IPS-20b (cell line): ENCODE measurements at regions not wholly inside any gene's neighbourhood (a gene's known extent, or its start where the extent isn't known, plus 50 kb on each side); places are given as distances from the start of the nearest gene placed in this dataset.

Experiments
- H3K27ac ChIP-seq: one replicate; pipeline ENCODE4 v1.5.1; 2013; ENCODE audit warnings: low read length
- H3K27me3 ChIP-seq: 2 replicates; pipeline ENCODE4 v1.6.1; 2013; ENCODE audit warnings: mild to moderate bottlenecking, low read length, inconsistent platforms; ENCODE audit not compliant: insufficient read depth
- H3K36me3 ChIP-seq: 2 replicates; pipeline ENCODE4 v1.6.1; 2013; ENCODE audit warnings: low read depth, mild to moderate bottlenecking, inconsistent platforms, low read length, moderate library complexity; ENCODE audit not compliant: insufficient read depth
- H3K4me1 ChIP-seq: 2 replicates; pipeline ENCODE4 v1.6.1; 2013; ENCODE audit warnings: mild to moderate bottlenecking, control low read depth, inconsistent platforms, low read length, moderate library complexity; ENCODE audit not compliant: insufficient read depth
- H3K4me3 ChIP-seq: 2 replicates; pipeline ENCODE4 v1.5.1; 2013; ENCODE audit warnings: mild to moderate bottlenecking, low read length, inconsistent platforms
- H3K9ac ChIP-seq: 2 replicates; pipeline ENCODE4 v1.6.1; 2013; ENCODE audit warnings: low read depth, mild to moderate bottlenecking, inconsistent platforms, low read length, moderate library complexity
- H3K9me3 ChIP-seq: 2 replicates; pipeline ENCODE4 v1.6.1; 2013; ENCODE audit warnings: mild to moderate bottlenecking, low read depth, low read length, inconsistent platforms; ENCODE audit not compliant: insufficient read depth

DNA sequence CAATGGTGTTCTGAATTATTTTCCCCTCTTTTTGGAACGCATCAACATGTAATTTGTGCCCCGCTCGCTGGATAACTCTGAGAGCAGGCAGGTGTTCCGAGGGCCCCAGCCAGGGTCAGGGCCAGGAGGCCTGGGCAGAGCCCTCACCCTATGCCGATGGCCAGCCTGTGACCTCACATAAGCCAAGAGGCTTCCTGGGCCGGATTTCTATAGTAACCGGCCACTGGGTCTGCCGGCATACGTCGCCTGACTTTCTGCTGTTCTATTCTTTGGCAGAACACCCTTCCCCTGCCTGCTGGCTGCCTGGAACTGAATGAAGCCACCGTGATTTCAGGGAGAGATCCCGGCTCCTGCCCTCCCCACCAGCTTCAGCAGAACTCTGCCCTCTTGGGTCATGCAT lies 375.2 kb downstream of the SHANK2 start:
- no peaks in the 10 kb centered on the region for H3K36me3 ChIP-seq
- peaks cover 22% of the 10 kb centered on the region; the same call in 1 of the 2 replicates for H3K4me1 ChIP-seq
- no peaks in the 10 kb centered on the region for H3K27me3 ChIP-seq
- no peak overlapping the region for H3K27ac ChIP-seq
- no peak overlapping the region for H3K9ac ChIP-seq
- H3K9me3 ChIP-seq = no peaks in the 10 kb centered on the region
- H3K4me3 ChIP-seq = no peak overlapping the region

DNA sequence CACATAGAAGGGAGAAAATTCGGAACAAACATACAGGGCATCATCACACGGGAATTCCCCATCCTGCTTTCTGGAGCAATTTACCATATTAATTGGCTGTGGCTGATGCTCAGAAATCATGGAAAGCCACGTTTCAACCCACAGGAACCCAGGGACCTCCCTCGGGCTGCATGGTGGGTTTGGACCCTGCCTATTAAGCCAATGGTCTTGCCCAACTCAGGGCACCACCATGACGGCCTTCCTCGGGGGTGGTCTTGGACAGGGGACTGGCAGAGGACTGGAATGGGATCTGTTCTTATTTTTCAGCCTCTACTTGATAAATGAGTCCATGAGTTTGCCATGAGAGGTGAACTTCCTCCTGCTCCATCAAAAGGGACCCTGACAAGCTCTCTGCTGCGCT lies 374.0 kb downstream of the SHANK2 start:
- Histone ChIP-seq H3K27ac (no peak overlapping the region), H3K4me1 (peaks cover 9% of the 10 kb centered on the region; the same call in 1 of the 2 replicates), H3K4me3 (no peak overlapping the region), H3K27me3 (no peaks in the 10 kb centered on the region), H3K9ac (no peak overlapping the region), H3K9me3 (no peaks in the 10 kb centered on the region), H3K36me3 (no peaks in the 10 kb centered on the region)

- H3K9ac ChIP-seq = no peak overlapping the region
- peaks cover 5% of the 10 kb centered on the region; the same call in 1 of the 2 replicates for H3K4me1 ChIP-seq
- H3K36me3 ChIP-seq = no peaks in the 10 kb centered on the region
- H3K27me3 ChIP-seq = no peaks in the 10 kb centered on the region
- H3K27ac ChIP-seq = no peak overlapping the region
- no peak overlapping the region for H3K4me3 ChIP-seq
- no peaks in the 10 kb centered on the region for H3K9me3 ChIP-seq
Observed at GRCh38 chr11:70879601-70880285, 372.6 kb downstream of the SHANK2 start.

GRCh38 chr11:70880416-70880815 lies 372.0 kb downstream of the SHANK2 start:
- H3K27me3 ChIP-seq = no peaks in the 10 kb centered on the region
- H3K4me3 ChIP-seq = no peak overlapping the region
- H3K9ac ChIP-seq = no peak overlapping the region
- no peak overlapping the region for H3K27ac ChIP-seq
- H3K4me1 ChIP-seq = peaks cover 5% of the 10 kb centered on the region; the same call in 1 of the 2 replicates
- H3K9me3 ChIP-seq = no peaks in the 10 kb centered on the region
- no peaks in the 10 kb centered on the region for H3K36me3 ChIP-seq

DNA sequence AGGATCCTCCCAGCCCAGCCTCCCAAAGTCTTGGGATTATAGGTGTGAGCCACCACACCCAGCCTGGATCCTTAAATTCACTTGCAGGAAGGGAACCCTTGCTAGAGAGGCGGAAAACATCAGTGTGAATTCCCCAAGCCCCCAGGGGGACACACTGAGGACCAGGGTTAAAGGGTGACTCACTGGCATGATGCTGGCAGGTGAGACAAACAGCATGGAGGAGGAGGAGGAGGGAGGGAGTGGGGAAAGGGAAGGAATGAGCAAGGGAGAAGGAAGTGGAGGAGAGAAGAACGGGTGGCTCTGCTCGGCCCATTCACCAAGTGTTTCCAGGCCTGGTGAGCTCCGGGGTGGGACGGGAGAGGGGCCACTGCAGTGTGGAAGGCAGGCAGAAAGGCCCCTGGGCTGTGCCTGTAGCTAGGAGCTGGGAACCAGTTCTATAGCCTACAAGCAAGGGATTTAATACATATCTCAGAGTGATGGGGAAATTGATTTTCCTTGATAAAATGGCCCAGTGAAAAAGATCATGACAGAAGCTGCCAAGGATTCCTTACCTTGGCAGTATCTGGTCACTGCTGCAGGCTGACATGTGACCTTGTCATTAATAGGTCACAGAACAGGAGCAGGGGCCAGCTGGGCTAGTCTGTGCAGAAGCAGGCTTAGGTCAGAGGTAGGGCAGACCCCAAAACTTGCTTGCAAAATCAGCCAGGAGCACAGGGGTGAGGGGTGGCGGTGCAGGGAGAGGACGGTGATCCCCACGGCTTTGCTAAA lies 370.2 kb downstream of the SHANK2 start:
- no peak overlapping the region for H3K27ac ChIP-seq
- no peaks in the 10 kb centered on the region for H3K27me3 ChIP-seq
- peaks cover 5% of the 10 kb centered on the region; the same call in 1 of the 2 replicates for H3K4me1 ChIP-seq
- H3K36me3 ChIP-seq = no peaks in the 10 kb centered on the region
- no peaks in the 10 kb centered on the region for H3K9me3 ChIP-seq
- H3K9ac ChIP-seq = no peak overlapping the region
- no peak overlapping the region for H3K4me3 ChIP-seq

GRCh38 chr11:70882716-70883085 lies 369.7 kb downstream of the SHANK2 start:
- Histone ChIP-seq H3K27ac (no peak overlapping the region), H3K9ac (no peak overlapping the region), H3K36me3 (no peaks in the 10 kb centered on the region), H3K4me3 (no peak overlapping the region), H3K4me1 (peaks cover 5% of the 10 kb centered on the region; the same call in 1 of the 2 replicates), H3K27me3 (no peaks in the 10 kb centered on the region), H3K9me3 (no peaks in the 10 kb centered on the region)

- H3K4me3 ChIP-seq = no peak overlapping the region
- H3K4me1 ChIP-seq = no peaks in the 10 kb centered on the region
- H3K9ac ChIP-seq = no peak overlapping the region
- no peak overlapping the region for H3K27ac ChIP-seq
- H3K9me3 ChIP-seq = no peaks in the 10 kb centered on the region
- no peaks in the 10 kb centered on the region for H3K36me3 ChIP-seq
- no peaks in the 10 kb centered on the region for H3K27me3 ChIP-seq
Observed at GRCh38 chr11:70883323-70883940, 368.9 kb downstream of the SHANK2 start.

GRCh38 chr11:70883973-70884623 lies 368.3 kb downstream of the SHANK2 start:
- no peak overlapping the region for H3K27ac ChIP-seq
- no peaks in the 10 kb centered on the region for H3K36me3 ChIP-seq
- no peak overlapping the region for H3K4me3 ChIP-seq
- H3K9me3 ChIP-seq = no peaks in the 10 kb centered on the region
- no peaks in the 10 kb centered on the region for H3K4me1 ChIP-seq
- no peak overlapping the region for H3K9ac ChIP-seq
- H3K27me3 ChIP-seq = no peaks in the 10 kb centered on the region

DNA sequence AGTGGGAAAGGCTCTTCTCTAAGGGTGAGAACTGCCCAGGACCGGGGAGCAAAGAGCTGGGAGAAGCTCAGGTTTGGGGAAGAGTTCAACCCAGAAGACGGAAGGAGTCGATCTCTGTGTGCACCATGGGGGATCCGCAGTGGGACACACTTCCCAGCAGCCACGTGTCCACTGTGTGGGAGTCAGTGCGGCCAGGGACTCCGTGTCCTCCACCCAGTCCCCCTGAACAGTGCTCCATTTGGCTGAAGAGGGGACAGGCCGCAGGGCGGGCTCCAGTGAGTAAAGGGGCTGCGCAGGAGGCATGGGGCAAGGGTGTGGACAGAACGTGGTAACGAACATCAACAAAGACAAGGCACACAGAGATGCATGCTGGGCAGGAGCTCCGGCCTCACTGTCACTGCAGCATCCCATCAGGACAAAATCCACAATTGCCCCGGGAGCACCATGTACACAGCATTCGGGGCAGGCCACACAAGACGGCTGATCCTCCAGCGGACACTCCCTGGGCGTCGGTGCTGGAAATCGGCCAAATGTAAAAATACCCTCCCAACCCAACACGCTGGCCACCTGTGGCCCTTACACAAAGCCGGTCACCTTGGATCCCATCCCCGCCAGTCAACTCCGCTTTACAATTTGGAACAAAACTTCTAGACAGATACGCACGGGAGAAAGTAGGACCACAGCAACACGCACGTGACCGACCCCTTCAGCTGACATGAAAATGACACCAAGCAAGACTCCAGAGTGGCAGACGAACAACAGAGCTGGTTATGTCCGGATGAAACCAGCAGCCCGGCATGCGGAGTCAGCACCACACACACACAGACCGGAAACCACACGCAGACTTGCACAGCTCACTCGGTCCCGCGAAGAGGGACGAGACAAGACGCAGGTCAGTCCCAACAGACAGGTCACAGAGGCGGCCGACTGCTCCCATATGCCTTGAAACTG lies 366.8 kb downstream of the SHANK2 start:
- H3K36me3 ChIP-seq = no peaks in the 10 kb centered on the region
- no peaks in the 10 kb centered on the region for H3K9me3 ChIP-seq
- no peaks in the 10 kb centered on the region for H3K4me1 ChIP-seq
- no peak overlapping the region for H3K4me3 ChIP-seq
- H3K27ac ChIP-seq = no peak overlapping the region
- no peaks in the 10 kb centered on the region for H3K27me3 ChIP-seq
- H3K9ac ChIP-seq = no peak overlapping the region

GRCh38 chr11:70886256-70886655 lies 366.1 kb downstream of the SHANK2 start:
- Histone ChIP-seq H3K27ac (no peak overlapping the region), H3K36me3 (no peaks in the 10 kb centered on the region), H3K9ac (no peak overlapping the region), H3K27me3 (no peaks in the 10 kb centered on the region), H3K9me3 (no peaks in the 10 kb centered on the region), H3K4me1 (no peaks in the 10 kb centered on the region), H3K4me3 (no peak overlapping the region)
